Ovary (tissue), 3 donors: ENCODE measurements at regions not wholly inside any gene's neighbourhood (a gene's known extent, or its start where the extent isn't known, plus 50 kb on each side); places are given as distances from the start of the nearest gene placed in this dataset.

ENCODE experiments used
- POLR2A ChIP-seq: fragments of 450-650 bp; IDR thresholded peaks from one replicate; pipeline ENCODE4 v1.6.1; 2017; ENCODE audit warnings: antibody characterized with exemption, mild to moderate bottlenecking, moderate library complexity
- TF ChIP-seq, protein P1 (sequence below), 3 donors: fragments of 450-650 bp in 2 of 3; fragments of 200-600 bp in 1 of 3; IDR thresholded peaks; one replicate each; pipeline versions ENCODE4 v1.5.1 to v1.8.0; 2016 to 2022; ENCODE audit warnings: antibody characterized with exemption in 3 of 3, mild to moderate bottlenecking in 1 of 3
- donor health status: DM: no; HTN: no; CAD: no.

DNA sequence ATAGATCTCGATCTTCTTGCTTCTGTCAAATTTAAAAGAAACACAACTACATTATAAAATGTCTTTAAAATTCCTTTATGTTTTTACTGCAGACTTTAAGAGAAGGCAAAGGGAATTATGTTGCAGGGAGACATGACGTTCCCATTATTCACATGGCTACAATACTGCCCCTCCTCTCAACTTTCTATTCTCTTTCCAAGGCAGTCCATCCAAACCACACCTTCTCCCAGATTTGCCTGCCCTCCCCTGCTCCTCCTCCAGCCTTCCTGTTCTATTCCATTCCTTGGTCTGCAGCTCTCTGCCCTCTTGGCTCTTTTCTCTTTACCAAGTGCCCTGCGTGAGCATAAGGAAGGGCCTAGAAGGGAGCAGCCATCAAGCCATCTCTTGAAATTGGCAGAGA, 61.3 kb downstream of the NABP1 start:
- TF ChIP-seq, protein P1, sequence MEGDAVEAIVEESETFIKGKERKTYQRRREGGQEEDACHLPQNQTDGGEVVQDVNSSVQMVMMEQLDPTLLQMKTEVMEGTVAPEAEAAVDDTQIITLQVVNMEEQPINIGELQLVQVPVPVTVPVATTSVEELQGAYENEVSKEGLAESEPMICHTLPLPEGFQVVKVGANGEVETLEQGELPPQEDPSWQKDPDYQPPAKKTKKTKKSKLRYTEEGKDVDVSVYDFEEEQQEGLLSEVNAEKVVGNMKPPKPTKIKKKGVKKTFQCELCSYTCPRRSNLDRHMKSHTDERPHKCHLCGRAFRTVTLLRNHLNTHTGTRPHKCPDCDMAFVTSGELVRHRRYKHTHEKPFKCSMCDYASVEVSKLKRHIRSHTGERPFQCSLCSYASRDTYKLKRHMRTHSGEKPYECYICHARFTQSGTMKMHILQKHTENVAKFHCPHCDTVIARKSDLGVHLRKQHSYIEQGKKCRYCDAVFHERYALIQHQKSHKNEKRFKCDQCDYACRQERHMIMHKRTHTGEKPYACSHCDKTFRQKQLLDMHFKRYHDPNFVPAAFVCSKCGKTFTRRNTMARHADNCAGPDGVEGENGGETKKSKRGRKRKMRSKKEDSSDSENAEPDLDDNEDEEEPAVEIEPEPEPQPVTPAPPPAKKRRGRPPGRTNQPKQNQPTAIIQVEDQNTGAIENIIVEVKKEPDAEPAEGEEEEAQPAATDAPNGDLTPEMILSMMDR (IDR thresholded peaks at IDR 0.05) = no peak
- TF ChIP-seq POLR2A = no peak
